Left hindlimb (tissue), 1 donor: ENCODE measurements at regions not wholly inside any gene's neighbourhood (a gene's known extent, or its start where the extent isn't known, plus 50 kb on each side); places are given as distances from the start of the nearest gene placed in this dataset.
"Not testable (repeated sequence)": the region's sequence is repeated elsewhere in the genome, so short reads cannot be mapped to it uniquely, and the experiment has no call there.

ENCODE experiments used
- DNase-seq: peaks from one replicate; pipeline ENCODE4 v3.0.0-alpha.2; 2018

- peak; percentile 73 for DNase-seq
These were observed 91.2 kb upstream of the MPP7 start for GRCh38 chr10:28393956-28394568.

- no peak for DNase-seq
These were observed 93.5 kb upstream of the MPP7 start for GRCh38 chr10:28396331-28396730.

DNA sequence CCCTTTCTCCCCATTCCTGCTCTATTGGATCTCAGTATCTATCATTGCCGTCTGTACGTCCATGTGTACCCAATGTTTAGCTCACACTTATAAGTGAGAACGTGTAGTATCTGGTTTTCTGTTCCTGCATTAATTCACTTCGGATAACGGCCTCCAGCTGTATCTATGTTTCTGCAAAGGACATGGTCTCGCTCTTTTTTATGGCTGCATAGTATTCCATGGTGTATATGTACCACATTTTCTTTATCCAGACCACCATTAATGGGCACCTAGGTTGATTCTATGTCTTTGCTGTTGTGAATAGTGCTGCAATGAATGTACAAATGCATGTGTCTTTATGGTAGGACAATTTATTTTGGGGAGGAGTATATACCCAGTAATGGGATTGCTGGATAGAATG is 94.4 kb upstream of the MPP7 start:
- DNase-seq, result no peak

DNA sequence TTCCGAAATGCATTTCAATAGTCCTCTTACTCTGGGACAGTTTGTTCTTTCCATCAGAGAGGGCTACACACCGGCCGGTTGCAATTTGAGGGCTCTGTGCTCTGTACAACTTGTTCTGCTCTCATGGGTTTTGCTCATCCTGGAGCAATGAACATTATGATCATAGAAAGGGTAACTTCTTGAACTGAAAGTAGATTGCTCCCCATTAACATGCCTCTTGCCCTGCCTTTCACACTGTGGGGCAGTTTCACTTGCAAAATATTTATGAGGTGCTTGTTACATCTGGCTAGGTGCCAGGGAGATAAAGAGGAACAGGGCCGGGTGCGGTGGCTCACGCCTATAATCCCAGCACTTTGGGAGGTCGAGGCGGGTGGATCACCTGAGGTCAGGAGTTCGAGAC is 97.3 kb upstream of the MPP7 start:
- DNase-seq, result no peak

DNA sequence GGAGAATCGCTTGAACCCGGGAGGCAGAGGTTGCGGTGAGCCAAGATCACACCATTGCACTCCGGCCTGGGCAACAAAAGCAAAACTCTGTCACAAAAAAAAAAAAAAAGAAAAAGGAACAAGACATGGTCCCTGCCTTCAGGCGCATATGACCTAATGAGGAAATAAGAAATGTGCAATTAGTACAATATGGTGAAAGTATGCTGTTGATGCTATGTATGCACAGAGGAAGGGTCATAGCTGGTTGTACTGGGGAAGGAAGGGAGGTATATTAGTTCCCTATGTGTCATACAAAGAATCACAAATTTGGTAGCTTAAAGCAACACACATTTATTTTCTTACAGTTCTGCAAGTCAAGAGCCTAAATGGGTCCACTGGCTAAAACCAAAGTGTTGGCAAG is 97.8 kb upstream of the MPP7 start:
- no peak for DNase-seq

DNA sequence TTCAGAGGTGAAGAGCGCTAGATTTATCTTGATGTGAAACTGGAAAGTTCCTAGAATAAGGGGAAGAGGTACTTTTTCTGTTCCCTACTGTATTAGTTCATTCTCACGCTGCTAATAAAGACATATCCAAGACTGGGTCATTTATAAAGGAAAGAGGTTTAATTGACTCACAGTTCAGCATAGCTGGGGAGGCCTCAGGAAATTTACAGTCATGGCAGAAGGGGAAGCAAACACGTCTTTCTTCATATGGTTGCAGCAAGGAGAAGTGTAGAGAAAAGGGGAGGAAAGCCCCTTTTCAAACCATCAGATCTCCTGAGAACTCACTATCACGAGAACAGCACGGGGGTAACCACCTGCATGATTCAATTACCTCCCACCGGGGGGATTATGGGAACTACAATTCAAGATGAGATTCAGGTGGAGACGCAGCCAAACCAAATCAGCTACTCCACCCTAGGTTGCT is 99.8 kb upstream of the MPP7 start:
- not testable (repeated sequence) for DNase-seq

- no peak for DNase-seq
These were observed 100.2 kb upstream of the MPP7 start for GRCh38 chr10:28403090-28403489.

DNA sequence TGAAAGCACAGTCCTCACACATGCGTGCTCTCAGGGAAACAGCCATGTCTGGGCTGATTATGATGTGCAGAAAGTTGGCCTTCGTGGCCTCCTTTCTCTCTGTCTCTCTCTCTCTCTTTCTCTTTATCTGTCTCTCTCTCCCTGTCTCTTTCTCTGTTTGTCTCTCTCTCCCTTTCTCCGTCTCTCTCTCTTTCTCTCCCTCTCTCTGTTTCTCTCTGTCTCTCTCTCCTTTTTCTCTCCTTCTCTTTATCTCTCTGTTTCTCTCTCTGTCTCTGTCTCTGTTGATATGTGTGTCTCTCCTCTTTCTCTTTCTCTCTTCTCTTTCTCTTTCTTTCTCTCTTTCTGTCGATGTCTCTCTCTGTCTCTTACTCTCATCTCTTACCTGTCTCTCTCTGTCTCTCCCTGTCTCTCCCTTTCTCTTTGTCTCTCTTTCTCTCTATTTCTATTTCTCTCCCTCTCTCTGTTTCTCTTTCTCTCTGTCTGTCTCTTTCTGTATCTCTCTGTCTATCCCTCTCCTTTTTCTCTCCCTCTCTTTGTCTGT is 105.4 kb upstream of the MPP7 start:
- DNase-seq, result no peak

GRCh38 chr10:28410420-28411135 is 107.7 kb upstream of the MPP7 start:
- no peak for DNase-seq

- DNase-seq, result no peak
These were observed 108.2 kb upstream of the MPP7 start for GRCh38 chr10:28411136-28411460.

GRCh38 chr10:28411648-28412047 is 108.8 kb upstream of the MPP7 start:
- no peak for DNase-seq

GRCh38 chr10:28418069-28418468 is 114.8 kb upstream of the WAC start:
- DNase-seq, result no peak

GRCh38 chr10:28425422-28425821 is 107.5 kb upstream of the WAC start:
- DNase-seq, result no peak

GRCh38 chr10:28426392-28427159 is 106.3 kb upstream of the WAC start:
- DNase-seq, result no peak

GRCh38 chr10:28427376-28427775 is 105.5 kb upstream of the WAC start:
- DNase-seq, result no peak

DNA sequence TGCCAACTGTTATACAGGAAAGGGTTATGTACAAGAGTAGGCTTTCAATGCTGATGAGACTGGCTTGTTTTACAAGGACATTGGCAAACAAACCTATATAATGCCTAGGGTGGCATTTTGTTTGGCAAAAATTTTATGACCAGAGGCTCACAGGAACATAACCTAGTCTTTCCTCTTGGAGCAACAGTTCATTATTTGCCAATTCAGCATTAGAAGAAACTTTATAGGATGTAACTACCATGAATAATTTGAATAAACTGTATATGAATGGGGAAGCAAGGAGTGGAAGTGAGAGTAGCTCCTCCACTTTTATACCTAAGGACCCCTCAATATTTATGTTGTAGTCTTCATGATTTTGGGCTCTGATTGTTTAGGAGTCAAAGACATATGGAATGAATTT is 103.9 kb upstream of the WAC start:
- DNase-seq, result no peak

DNA sequence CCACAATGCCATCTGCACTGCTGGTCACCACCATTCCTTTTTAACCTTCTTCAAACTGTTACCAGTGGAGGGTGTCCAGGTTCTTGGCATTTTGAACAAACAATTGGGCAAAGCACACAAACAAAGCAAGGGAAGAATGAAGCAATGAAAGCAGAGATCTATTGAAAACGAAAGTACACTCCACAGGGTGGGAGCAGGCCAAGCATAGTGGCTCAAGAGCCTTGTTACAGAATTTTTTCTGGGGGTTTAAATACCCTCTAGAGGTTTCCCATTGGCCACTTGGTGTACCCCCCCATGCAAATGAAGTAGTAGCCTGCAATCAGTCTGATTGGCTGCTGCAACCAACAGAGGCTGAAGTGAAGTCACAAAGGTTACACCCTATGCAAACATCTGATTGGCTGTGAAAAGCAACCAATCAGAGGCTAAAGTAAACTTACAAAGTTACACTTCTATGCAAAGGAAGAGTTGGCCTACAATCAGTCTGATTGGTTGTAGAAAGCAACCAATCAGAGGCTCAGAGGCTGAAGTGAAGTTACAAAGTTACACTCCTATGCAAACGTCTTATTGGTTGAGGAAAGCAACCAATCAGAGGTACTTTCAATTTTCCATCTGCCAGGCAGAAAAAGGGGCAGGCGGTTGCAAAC is 103.2 kb upstream of the WAC start:
- DNase-seq, result no peak

DNA sequence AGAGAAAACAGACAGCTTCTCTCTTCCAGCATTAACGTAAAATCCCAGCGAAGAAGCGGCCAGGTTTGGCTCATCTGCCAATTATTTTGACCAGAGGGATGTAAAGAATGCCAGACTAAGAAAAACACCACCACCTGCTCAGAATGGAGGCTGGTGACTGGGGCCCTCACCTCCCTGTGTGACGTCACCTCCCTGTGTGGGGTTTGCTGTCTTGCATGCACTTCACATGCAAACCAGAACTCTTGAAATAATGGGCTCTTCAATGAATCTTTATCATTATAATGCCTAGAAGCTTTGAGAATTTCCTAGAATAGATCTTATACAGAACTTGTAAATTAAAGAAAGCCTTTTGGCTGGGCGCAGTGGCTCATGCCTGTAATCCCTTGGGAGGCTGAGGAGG is 101.8 kb upstream of the WAC start:
- DNase-seq, result no peak

DNA sequence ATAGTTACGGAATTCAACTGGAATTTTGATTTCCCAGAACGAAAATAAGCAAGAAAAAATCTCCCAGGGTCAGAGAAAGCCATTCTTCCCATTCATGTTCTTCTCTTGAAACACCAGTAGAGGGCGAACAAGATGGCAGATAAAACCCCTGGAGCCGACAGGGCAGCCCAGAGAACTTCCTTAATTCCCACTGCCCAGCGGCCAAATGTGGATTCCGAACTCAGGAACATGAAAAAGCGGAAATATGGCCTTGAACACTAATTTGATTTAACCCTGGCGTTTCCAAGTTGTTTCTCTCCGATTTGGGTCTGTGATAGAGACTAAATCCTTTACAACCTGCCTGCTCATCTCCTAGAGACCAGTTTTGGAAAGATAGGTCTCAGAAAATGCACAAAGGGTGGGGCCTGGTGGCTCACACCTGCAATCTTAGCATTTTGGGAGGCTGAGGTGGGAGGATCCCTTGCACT is 100.7 kb upstream of the WAC start:
- DNase-seq, result peak; percentile 54

DNA sequence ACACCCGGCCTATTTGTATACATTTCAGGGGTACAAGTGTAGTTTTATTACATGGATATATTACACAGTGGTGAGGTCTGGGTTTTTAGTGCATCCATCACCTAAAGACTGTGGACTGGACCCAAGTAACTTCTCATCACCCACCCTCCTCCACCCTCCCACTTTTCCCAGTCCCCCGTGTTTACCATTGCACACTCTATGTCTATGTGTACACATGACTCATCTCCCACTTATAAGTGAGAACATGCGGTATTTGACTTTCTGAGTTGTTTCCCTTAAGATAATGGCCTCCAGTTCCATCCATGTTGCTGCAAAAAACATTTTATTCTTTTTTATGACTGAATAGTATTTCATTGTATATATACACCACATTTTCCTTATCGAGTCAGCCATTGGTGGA is 98.9 kb upstream of the WAC start:
- no peak for DNase-seq

GRCh38 chr10:28442403-28442802 is 90.5 kb upstream of the WAC start:
- DNase-seq, result no peak

DNA sequence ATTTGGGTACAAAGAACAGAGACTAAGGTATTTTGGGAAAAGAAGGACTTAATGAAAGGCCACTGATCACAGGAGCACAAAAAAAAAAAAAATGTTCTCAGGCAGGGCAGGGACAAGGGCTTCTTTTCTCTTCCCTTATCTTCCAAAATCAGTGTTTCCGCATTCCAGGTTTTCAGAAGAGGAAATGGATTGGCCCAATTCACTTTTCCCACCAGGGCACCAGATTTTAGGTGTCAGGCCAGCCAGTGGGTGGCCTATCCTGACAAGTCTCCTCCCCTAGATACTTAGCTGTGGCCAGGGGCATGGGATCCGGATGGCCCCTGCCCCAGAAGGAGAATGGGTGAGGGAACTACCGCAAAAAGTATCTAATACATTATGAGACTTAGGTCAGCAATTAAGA is 88.9 kb upstream of the WAC start:
- DNase-seq, result no peak

GRCh38 chr10:28445516-28445915 is 87.4 kb upstream of the WAC start:
- DNase-seq, result no peak
